HEK293 (cell line): ENCODE measurements at regions not wholly inside any gene's neighbourhood (a gene's known extent, or its start where the extent isn't known, plus 50 kb on each side); places are given as distances from the start of the nearest gene placed in this dataset.

Experiments
- CTCF ChIP-seq: fragments of 450-650 bp; formaldehyde crosslinking; IDR thresholded peaks from 2 replicates; pipeline ENCODE4 v1.5.1; 2016; ENCODE audit warnings: missing biosample characterization, missing genetic modification characterization
- MYNN ChIP-seq: fragments of 450-650 bp; formaldehyde crosslinking; IDR thresholded peaks from 2 replicates; pipeline ENCODE4 v1.5.1; 2016; ENCODE audit warnings: missing biosample characterization, missing genetic modification characterization, borderline replicate concordance
- ZBTB49 ChIP-seq: fragments of 450-650 bp; formaldehyde crosslinking; IDR thresholded peaks from 2 replicates; pipeline ENCODE4 v1.5.1; 2016; ENCODE audit warnings: missing biosample characterization, missing genetic modification characterization, low read depth
- ZBTB7A ChIP-seq: fragments of 450-650 bp; formaldehyde crosslinking; IDR thresholded peaks from 2 replicates; pipeline ENCODE4 v1.5.1; 2016; ENCODE audit warnings: low read depth, missing biosample characterization, missing genetic modification characterization
- ZNF274 ChIP-seq, 2 experiments: fragments of 200-500 bp in 1 of 2; fragments of 450-650 bp in 1 of 2; sonication (Bioruptor generic) in 1 of 2; formaldehyde crosslinking in 1 of 2; IDR thresholded peaks; 2 replicates each; pipeline versions ENCODE4 v1.5.1 to v1.6.1; 2014 to 2016; ENCODE audit warnings: borderline replicate concordance in 1 of 2, inconsistent platforms in 1 of 2, low read length in 1 of 2, missing biosample characterization in 1 of 2, missing genetic modification characterization in 1 of 2
- ZNF561 ChIP-seq: fragments of 450-650 bp; IDR thresholded peaks from 2 replicates; pipeline ENCODE4 v1.5.1; 2018; ENCODE audit warnings: missing biosample characterization, missing genetic modification characterization, borderline replicate concordance
- ZNF792 ChIP-seq: fragments of 450-650 bp; formaldehyde crosslinking; IDR thresholded peaks from 2 replicates; pipeline ENCODE4 v1.5.1; 2016; ENCODE audit warnings: missing biosample characterization, missing genetic modification characterization
- TF ChIP-seq, protein P1 (sequence below): fragments of 450-650 bp; formaldehyde crosslinking; IDR thresholded peaks from 2 replicates; pipeline ENCODE4 v1.5.1; 2017; ENCODE audit warnings: missing biosample characterization, missing genetic modification characterization

GRCh38 chr3:44018926-44019325 lies 222.8 kb upstream of the TOPAZ1 start:
- TF ChIP-seq, protein P1, sequence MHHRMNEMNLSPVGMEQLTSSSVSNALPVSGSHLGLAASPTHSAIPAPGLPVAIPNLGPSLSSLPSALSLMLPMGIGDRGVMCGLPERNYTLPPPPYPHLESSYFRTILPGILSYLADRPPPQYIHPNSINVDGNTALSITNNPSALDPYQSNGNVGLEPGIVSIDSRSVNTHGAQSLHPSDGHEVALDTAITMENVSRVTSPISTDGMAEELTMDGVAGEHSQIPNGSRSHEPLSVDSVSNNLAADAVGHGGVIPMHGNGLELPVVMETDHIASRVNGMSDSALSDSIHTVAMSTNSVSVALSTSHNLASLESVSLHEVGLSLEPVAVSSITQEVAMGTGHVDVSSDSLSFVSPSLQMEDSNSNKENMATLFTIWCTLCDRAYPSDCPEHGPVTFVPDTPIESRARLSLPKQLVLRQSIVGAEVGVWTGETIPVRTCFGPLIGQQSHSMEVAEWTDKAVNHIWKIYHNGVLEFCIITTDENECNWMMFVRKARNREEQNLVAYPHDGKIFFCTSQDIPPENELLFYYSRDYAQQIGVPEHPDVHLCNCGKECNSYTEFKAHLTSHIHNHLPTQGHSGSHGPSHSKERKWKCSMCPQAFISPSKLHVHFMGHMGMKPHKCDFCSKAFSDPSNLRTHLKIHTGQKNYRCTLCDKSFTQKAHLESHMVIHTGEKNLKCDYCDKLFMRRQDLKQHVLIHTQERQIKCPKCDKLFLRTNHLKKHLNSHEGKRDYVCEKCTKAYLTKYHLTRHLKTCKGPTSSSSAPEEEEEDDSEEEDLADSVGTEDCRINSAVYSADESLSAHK (tag by site-specific recombination), result no peak
- no peak for TF ChIP-seq ZNF561 (tag by site-specific recombination)
- TF ChIP-seq CTCF, result no peak
- no peak for TF ChIP-seq ZBTB7A (tag by site-specific recombination)
- TF ChIP-seq ZNF274 (IDR thresholded peaks at IDR 0.05; ENCODE audit: low read length), result no peak
- TF ChIP-seq ZNF274 (tag by site-specific recombination; IDR thresholded peaks at IDR 0.05; ENCODE audit: borderline replicate concordance), result no peak
- no peak for TF ChIP-seq MYNN (tag by site-specific recombination)
- no peak for TF ChIP-seq ZNF792 (tag by site-specific recombination)
- TF ChIP-seq ZBTB49, result no peak
